K562 (cell line): ENCODE measurements at regions not wholly inside any gene's neighbourhood (a gene's known extent, or its start where the extent isn't known, plus 50 kb on each side); places are given as distances from the start of the nearest gene placed in this dataset.

Experiments
- ATAC-seq: fragments of 200-7000 bp; cut with Tn5 transposase; 3 replicates; pipeline ENCODE4 v1.9.1; 2020; ENCODE audit warnings: moderate library complexity
- BruUV-seq: library from RNA; stranded (reverse); fragments of 400-500 nt; replicated peaks from 2 replicates; lab custom pipeline; 2021; lab: Mats Ljungman, UMichigan
- CTCF ChIA-PET: fragments of 300-600 bp; formaldehyde crosslinking; extraction: SDS; loops from one replicate; lab custom pipeline; 2021; ENCODE audit warnings: low intra/inter-chr PET ratio; lab: Yijun Ruan, JAX
- POLR2A ChIA-PET: fragments of 300-600, 350-650 bp; sonication (Branson Sonifier 250); formaldehyde crosslinking; extraction: SDS; loops from one replicate; lab custom pipeline; 2021; ENCODE audit warnings: antibody characterized with exemption, inconsistent platforms; lab: Yijun Ruan, JAX
- DNase-seq, 4 experiments: peaks; one replicate each; pipeline versions ENCODE4 v3.0.0 to v3.0.0-alpha.2; 2011 to 2018; ENCODE audit warnings: low spot score in 3 of 4, mixed read lengths in 3 of 4; ENCODE audit errors: extremely low read depth in 1 of 4
- FAIRE-seq: peaks from 2 replicates; lab custom pipeline; 2011; peaks lifted over from hg19 to GRCh38; lab: Jason Lieb, UNC
- H2AFZ ChIP-seq: 2 replicates; pipeline ENCODE4 v1.6.0; 2011; ENCODE audit warnings: low read depth, low read length, control low read depth, inconsistent platforms
- H3K27ac ChIP-seq: fragments of 200-600 bp; 3 replicates; pipeline ENCODE4 v1.8.0; 2011; ENCODE audit warnings: low read depth, mild to moderate bottlenecking, control low read depth, inconsistent platforms, low read length, moderate library complexity, mixed read lengths; ENCODE audit errors: extremely low read depth
- H3K27me3 ChIP-seq, 2 experiments: fragments of 300-600 bp in 1 of 2; 2 replicates in 1 of 2; 3 replicates in 1 of 2; pipeline versions ENCODE4 v1.6.0 to v1.8.0; 2011; ENCODE audit warnings: inconsistent platforms in 2 of 2, low read length in 2 of 2, mild to moderate bottlenecking in 1 of 2, mixed read lengths in 1 of 2, moderate library complexity in 1 of 2; ENCODE audit not compliant: control insufficient read depth in 2 of 2, insufficient read depth in 2 of 2
- H3K36me3 ChIP-seq: fragments of 300-600 bp; 3 replicates; pipeline ENCODE4 v1.8.0; 2011; ENCODE audit warnings: mild to moderate bottlenecking, low read length, inconsistent platforms; ENCODE audit not compliant: control insufficient read depth, insufficient read depth
- H3K4me1 ChIP-seq, 2 experiments: fragments of 200-600 bp in 1 of 2; replicated peaks in 1 of 2; 2 replicates in 1 of 2; 3 replicates in 1 of 2; pipeline versions ENCODE4 v1.5.1 to v1.8.0; 2011; ENCODE audit warnings: inconsistent platforms in 2 of 2, low read length in 2 of 2, mild to moderate bottlenecking in 1 of 2, mixed read lengths in 1 of 2, moderate library complexity in 1 of 2; ENCODE audit not compliant: control insufficient read depth in 2 of 2, insufficient read depth in 2 of 2
- H3K4me2 ChIP-seq: 2 replicates; pipeline ENCODE4 v1.6.1; 2011; ENCODE audit warnings: low read length, control low read depth, inconsistent platforms, mixed read lengths; ENCODE audit not compliant: insufficient read depth
- H3K4me3 ChIP-seq: fragments of 200-600 bp; sonication (generic), shearing (Covaris generic); 2 replicates; pipeline ENCODE4 v1.5.1; 2016; ENCODE audit warnings: control low read depth, inconsistent platforms
- H3K79me2 ChIP-seq: fragments of 200-600 bp; 3 replicates; pipeline ENCODE4 v1.8.0; 2011; ENCODE audit warnings: low read length, inconsistent platforms; ENCODE audit not compliant: control insufficient read depth, insufficient read depth
- H3K9ac ChIP-seq, 2 experiments: 2 replicates each; pipeline versions ENCODE4 v1.6.0 to v1.6.1; 2011; ENCODE audit warnings: low read depth in 2 of 2, low read length in 2 of 2, control low read depth in 1 of 2, inconsistent platforms in 1 of 2, mild to moderate bottlenecking in 1 of 2, mixed read lengths in 1 of 2; ENCODE audit not compliant: insufficient read depth in 1 of 2
- H3K9me1 ChIP-seq: one replicate; pipeline ENCODE4 v1.6.0; 2011; ENCODE audit warnings: inconsistent platforms, mild to moderate bottlenecking, low read length, moderate library complexity; ENCODE audit not compliant: control insufficient read depth, insufficient read depth
- H3K9me3 ChIP-seq: replicated peaks from 2 replicates; pipeline ENCODE4 v1.5.1; 2011; ENCODE audit warnings: low read depth, low read length, inconsistent platforms; ENCODE audit not compliant: control insufficient read depth, insufficient read depth
- H4K20me1 ChIP-seq: replicated peaks from 2 replicates; pipeline ENCODE4 v1.6.1; 2011; ENCODE audit warnings: low read length, inconsistent platforms, mixed read lengths; ENCODE audit not compliant: control insufficient read depth, insufficient read depth
- BRD4 ChIP-seq: fragments of 200-600 bp; sonication (generic); IDR thresholded peaks from 2 replicates; pipeline ENCODE4 v1.6.1; 2017; ENCODE audit warnings: inconsistent platforms
- FOXJ3 ChIP-seq: sonication (generic); formaldehyde crosslinking; IDR thresholded peaks from 2 replicates; pipeline ENCODE4 v1.4.0; 2020; ENCODE audit warnings: mild to moderate bottlenecking, missing genetic modification reagents
- MBD2 ChIP-seq: sonication (generic); IDR thresholded peaks from 2 replicates; pipeline ENCODE4 v1.6.1; 2016; ENCODE audit warnings: low read depth, borderline replicate concordance
- NCOA1 ChIP-seq: fragments of 450-650 bp; IDR thresholded peaks from 2 replicates; pipeline ENCODE4 v1.6.1; 2016; ENCODE audit warnings: low read depth
- NRF1 ChIP-seq, 2 experiments: fragments of 450-650 bp; IDR thresholded peaks in 1 of 2; conservative IDR thresholded peaks in 1 of 2; 2 replicates each; pipeline ENCODE4 v1.6.1; 2014; ENCODE audit warnings: mild to moderate bottlenecking in 2 of 2
- RBM14 ChIP-seq: fragments of 200-400 bp; formaldehyde crosslinking; IDR thresholded peaks from 2 replicates; pipeline ENCODE4 v1.6.1; 2018; ENCODE audit warnings: low read depth, mild to moderate bottlenecking, low read length, moderate library complexity, borderline replicate concordance; ENCODE audit not compliant: insufficient read depth
- STAT5A ChIP-seq: IDR thresholded peaks from 2 replicates; pipeline ENCODE4 v1.6.1; 2012; ENCODE audit warnings: low read length, inconsistent platforms, borderline replicate concordance
- ZNF124 ChIP-seq: sonication (generic); formaldehyde crosslinking; IDR thresholded peaks from 2 replicates; pipeline ENCODE4 v1.8.1; 2022; ENCODE audit warnings: missing genetic modification reagents
- ZNF584 ChIP-seq: fragments of 200-800 bp; sonication (Bioruptor generic); IDR thresholded peaks from 2 replicates; pipeline ENCODE4 v1.6.1; 2016; ENCODE audit warnings: low read depth, mild to moderate bottlenecking, missing genetic modification characterization, missing compliant biosample characterization
- WGBS: fragments of 100-300 bp; shearing (Covaris generic); methylation state at CpG from one replicate; pipeline ENCODE4 v1.1.6; 2016; ENCODE audit warnings: low coverage, mixed read lengths; ENCODE audit not compliant: insufficient coverage; ENCODE audit errors: missing lambda C conversion rate; 5-methylcytosine and 5-hydroxymethylcytosine counted together
- in situ Hi-C: fragments of 300-500 bp; cut with MboI; formaldehyde crosslinking; loops from 4 replicates; pipeline ENCODE4 v1.15.0; 2018; ENCODE audit warnings: inconsistent platforms, mixed read lengths
- intact Hi-C: fragments of 100-400 bp; cut with micrococcal nuclease; formaldehyde crosslinking; loops from 2 replicates; pipeline ENCODE4 v1.14.2; 2022
- TF ChIP-seq, protein P1 (sequence below): sonication (generic); formaldehyde crosslinking; IDR thresholded peaks from 2 replicates; pipeline ENCODE4 v1.8.0; 2022; ENCODE audit warnings: mild to moderate bottlenecking, low read depth, missing genetic modification reagents
- TF ChIP-seq, protein P2 (sequence below): fragments of 250-450 bp; sonication (Bioruptor Pico); IDR thresholded peaks from 2 replicates; pipeline ENCODE4 v1.4.0; 2020
- TF ChIP-seq, protein P3 (sequence below): sonication (generic); formaldehyde crosslinking; IDR thresholded peaks from 2 replicates; pipeline ENCODE4 v1.8.0; 2022; ENCODE audit warnings: missing genetic modification reagents, mild to moderate bottlenecking, moderate library complexity, borderline replicate concordance

DNA sequence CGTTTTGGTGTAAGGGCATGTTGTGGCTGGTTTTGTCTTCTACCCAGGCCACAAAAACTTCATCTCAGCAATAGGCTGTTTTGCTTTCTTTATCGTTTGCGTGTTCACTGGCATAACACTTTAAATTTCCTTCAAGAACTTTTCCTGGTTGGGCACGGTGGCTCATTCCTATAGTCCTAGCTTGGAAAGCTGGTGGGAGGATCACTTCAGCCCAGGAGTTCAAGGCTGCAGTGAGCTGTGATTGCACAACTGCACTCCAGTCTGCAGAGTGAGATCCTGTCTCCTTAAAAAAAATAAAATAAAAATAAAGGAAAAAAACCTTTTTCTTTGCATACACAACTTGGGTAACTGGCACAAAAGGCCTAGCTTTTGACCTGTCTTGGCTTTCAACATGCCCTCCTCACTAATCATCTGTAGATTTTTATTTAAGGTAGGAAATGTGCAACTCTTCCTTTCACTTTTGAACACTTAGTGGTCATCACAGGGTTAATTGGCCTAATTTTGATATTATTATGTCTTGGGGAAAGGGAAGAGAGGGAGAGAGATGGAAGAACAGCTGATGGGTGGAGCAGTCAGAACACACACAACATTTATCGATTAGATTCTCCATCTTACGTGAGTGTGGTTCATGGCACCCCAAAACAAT is 78.9 kb upstream of the PSMA6 start:
- Histone ChIP-seq H3K79me2 (no peaks in the 10 kb centered on the region), H3K9ac (no peak overlapping the region), H3K9me1 (no peaks in the 10 kb centered on the region), H3K27ac (no peak overlapping the region), H4K20me1 (no peaks in the 10 kb centered on the region), H3K4me3 (no peak overlapping the region), H3K9me3 (no peaks in the 10 kb centered on the region), H3K4me2 (no peak overlapping the region), H3K36me3 (no peaks in the 10 kb centered on the region), H3K4me1 (no peaks in the 10 kb centered on the region), H2AFZ (no peak overlapping the region), H3K27me3 (no peaks in the 10 kb centered on the region)
- DNase-seq (no peak), FAIRE-seq (no peak), ATAC-seq (no peak)
- BruUV-seq = no TSS peak
- TF ChIP-seq, protein P1, sequence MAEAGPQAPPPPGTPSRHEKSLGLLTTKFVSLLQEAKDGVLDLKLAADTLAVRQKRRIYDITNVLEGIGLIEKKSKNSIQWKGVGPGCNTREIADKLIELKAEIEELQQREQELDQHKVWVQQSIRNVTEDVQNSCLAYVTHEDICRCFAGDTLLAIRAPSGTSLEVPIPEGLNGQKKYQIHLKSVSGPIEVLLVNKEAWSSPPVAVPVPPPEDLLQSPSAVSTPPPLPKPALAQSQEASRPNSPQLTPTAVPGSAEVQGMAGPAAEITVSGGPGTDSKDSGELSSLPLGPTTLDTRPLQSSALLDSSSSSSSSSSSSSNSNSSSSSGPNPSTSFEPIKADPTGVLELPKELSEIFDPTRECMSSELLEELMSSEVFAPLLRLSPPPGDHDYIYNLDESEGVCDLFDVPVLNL (CRISPR knock-in tag) = no peak
- no peak for TF ChIP-seq STAT5A
- no peak for TF ChIP-seq NRF1 (conservative IDR thresholded peaks at IDR 0.05 in 1 of 2, IDR thresholded peaks at IDR 0.05 in 1 of 2)
- no peak for TF ChIP-seq FOXJ3 (CRISPR knock-in tag)
- TF ChIP-seq NCOA1 = no peak
- no peak for TF ChIP-seq MBD2
- TF ChIP-seq RBM14 = no peak
- TF ChIP-seq BRD4 = no peak
- TF ChIP-seq ZNF584 (CRISPR knock-in tag) = no peak
- no peak for TF ChIP-seq ZNF124 (CRISPR knock-in tag)
- TF ChIP-seq, protein P2, sequence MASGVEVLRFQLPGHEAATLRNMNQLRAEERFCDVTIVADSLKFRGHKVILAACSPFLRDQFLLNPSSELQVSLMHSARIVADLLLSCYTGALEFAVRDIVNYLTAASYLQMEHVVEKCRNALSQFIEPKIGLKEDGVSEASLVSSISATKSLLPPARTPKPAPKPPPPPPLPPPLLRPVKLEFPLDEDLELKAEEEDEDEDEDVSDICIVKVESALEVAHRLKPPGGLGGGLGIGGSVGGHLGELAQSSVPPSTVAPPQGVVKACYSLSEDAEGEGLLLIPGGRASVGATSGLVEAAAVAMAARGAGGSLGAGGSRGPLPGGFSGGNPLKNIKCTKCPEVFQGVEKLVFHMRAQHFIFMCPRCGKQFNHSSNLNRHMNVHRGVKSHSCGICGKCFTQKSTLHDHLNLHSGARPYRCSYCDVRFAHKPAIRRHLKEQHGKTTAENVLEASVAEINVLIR (CRISPR knock-in tag) = no peak
- TF ChIP-seq, protein P3, sequence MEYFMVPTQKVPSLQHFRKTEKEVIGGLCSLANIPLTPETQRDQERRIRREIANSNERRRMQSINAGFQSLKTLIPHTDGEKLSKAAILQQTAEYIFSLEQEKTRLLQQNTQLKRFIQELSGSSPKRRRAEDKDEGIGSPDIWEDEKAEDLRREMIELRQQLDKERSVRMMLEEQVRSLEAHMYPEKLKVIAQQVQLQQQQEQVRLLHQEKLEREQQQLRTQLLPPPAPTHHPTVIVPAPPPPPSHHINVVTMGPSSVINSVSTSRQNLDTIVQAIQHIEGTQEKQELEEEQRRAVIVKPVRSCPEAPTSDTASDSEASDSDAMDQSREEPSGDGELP = no peak
- WGBS = 81% methylated on average over 6 of the region's 6 CpGs
- in situ Hi-C loops = no loop called here
- CTCF ChIA-PET = interaction anchor here (1.0 kb wide), 1 partner anchor 601 kb away, joined by 3 read pairs; no protein-coding TSS in a partner anchor
- intact Hi-C loops = no loop called here
- POLR2A ChIA-PET = interaction anchor here (0.6 kb wide), 1 partner anchor 526 kb away, joined by 3 read pairs; no protein-coding TSS in a partner anchor
